ENCODE measurements at regions not wholly inside any gene's neighbourhood (a gene's known extent, or its start where the extent isn't known, plus 50 kb on each side); places are given as distances from the start of the nearest gene placed in this dataset.

DNA sequence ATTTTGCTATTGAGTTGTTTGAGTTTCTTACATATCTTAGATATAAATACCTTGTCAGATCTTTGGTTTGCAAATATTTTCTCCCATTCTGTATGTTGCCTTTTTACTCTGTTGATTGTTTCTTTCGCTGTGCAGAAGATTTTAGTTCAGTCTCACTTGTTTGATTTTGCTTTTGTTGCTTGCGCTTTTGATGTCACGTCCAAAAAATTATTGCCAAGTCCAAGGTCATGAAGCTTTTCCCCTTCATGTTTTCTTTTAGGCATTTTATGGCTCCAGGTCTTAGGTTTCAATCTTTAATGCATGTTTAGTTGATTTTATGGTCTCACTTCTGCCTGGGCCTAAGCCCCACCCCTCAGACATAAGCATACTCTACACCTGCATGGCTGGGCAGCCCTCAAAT, 131.5 kb upstream of the TNC start:
- no peak for DNase-seq
- intact Hi-C loops (cut with DNase I; ENCODE audit: low total_unique reads) = no loop called here
- no peaks in the 10 kb centered on the region for H3K9me3 ChIP-seq
- H3K4me1 ChIP-seq = peaks cover 0 to 5% of the 10 kb centered on the region in 2 donors
- no peaks in the 10 kb centered on the region for H3K36me3 ChIP-seq
- no peak overlapping the region for H3K4me3 ChIP-seq
- TF ChIP-seq, protein P1, sequence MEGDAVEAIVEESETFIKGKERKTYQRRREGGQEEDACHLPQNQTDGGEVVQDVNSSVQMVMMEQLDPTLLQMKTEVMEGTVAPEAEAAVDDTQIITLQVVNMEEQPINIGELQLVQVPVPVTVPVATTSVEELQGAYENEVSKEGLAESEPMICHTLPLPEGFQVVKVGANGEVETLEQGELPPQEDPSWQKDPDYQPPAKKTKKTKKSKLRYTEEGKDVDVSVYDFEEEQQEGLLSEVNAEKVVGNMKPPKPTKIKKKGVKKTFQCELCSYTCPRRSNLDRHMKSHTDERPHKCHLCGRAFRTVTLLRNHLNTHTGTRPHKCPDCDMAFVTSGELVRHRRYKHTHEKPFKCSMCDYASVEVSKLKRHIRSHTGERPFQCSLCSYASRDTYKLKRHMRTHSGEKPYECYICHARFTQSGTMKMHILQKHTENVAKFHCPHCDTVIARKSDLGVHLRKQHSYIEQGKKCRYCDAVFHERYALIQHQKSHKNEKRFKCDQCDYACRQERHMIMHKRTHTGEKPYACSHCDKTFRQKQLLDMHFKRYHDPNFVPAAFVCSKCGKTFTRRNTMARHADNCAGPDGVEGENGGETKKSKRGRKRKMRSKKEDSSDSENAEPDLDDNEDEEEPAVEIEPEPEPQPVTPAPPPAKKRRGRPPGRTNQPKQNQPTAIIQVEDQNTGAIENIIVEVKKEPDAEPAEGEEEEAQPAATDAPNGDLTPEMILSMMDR (IDR thresholded peaks at IDR 0.05) = no peak
- TF ChIP-seq POLR2A (IDR thresholded peaks at IDR 0.05) = no peak
- H3K27ac ChIP-seq = no peak overlapping the region
- no peaks in the 10 kb centered on the region for H3K27me3 ChIP-seq

DNA sequence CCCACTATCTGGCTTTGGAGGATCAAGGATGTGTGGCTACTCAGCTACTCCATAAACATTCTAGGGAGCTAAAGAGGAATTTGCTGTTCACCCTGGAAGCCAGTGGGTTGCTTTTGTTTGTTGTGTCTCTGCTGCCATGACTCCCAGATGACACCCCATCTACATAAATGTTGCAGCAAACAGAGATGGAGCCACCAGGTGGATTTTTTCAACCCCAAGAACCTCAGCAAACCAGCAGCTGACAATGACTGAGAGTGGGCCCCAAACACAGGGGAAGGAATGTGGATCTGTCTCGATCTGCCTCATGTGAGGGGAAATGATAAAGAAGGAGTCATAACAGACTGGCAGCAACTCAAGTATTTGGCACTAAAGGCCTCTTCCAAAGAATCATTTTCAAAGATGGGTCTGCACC, 132.7 kb upstream of the TNC start:
- intact Hi-C loops (cut with DNase I; ENCODE audit: low total_unique reads) = no loop called here
- H3K9me3 ChIP-seq = no peaks in the 10 kb centered on the region
- peaks cover 0 to 5% of the 10 kb centered on the region in 2 donors for H3K4me1 ChIP-seq
- no peak overlapping the region for H3K4me3 ChIP-seq
- no peaks in the 10 kb centered on the region for H3K36me3 ChIP-seq
- no peak for TF ChIP-seq POLR2A (IDR thresholded peaks at IDR 0.05)
- H3K27me3 ChIP-seq = no peaks in the 10 kb centered on the region
- peak overlapping the region; percentile 18 to 61 for H3K27ac ChIP-seq
- peak in 1 of 2 donors; percentile 24 for DNase-seq

DNA sequence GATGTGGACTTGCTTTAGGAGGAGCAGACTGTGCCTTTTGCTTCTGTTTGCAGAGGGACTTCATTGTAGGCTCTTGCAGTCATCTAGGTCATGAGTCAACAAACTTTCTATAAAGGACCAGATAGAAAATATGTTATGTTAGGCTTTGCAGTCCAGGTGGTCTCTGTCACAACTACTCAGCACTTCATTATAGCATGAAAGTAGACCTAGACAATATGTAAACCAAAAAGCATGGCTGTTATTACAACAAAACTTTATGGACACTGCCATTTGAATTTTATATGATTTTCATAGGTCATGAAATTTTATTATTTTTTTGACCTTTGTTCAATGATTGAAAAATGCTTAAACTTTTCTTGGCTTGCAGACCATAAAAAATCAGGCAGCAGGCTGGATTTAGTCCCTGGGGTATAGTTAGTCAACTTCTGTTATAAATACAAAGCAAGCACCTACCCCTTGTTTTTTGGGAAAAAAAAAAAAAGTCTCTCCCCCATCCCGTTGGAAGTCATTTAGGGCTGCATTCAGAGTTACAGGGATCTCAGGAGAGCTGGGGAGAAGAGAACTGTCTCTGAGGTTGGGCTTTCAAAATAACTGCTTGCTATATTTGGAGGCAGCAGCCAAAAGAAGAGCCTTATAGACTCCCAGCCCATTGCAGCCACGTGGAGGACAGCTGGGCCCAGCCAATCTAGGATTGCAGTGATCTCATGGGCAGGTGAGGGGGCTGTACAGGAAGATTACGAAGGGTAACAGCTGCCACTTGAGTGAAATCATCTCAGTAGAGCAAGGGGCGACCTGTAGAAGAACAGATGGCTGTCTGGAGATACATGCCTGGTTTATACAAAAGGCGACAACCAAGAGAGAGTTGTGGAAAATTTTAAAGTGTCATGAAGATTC, 136.6 kb upstream of the TNC start:
- Histone ChIP-seq H3K4me3 (no peak overlapping the region), H3K4me1 (peaks cover 0 to 5% of the 10 kb centered on the region in 2 donors), H3K27me3 (no peaks in the 10 kb centered on the region), H3K27ac (peak overlapping the region in 1 of 2 donors; percentile 20), H3K36me3 (no peaks in the 10 kb centered on the region), H3K9me3 (no peaks in the 10 kb centered on the region)
- DNase-seq = no peak
- no peak for TF ChIP-seq POLR2A (IDR thresholded peaks at IDR 0.05)
- TF ChIP-seq, protein P1 (IDR thresholded peaks at IDR 0.05) = no peak
- intact Hi-C loops (cut with DNase I; ENCODE audit: low total_unique reads) = no loop called here

DNA sequence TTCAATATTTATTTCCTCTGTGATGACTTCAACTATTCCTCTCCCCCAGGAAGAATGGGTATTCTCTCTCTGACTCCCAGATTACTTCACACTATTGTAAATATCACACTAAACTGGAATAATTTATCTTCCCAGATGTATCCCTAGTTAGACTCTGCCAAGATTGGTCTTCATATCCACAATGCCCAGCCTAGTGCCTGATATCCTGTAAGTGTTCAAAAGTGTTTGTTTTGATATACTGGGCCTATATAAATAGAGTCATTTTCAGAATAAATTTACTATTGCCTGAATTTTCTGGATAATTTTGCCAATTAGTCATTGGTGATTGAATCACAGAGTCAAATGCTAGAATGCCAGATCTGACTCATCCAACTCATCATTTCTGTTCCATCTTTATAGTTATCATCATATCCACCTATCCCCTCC, 143.7 kb upstream of the TNC start:
- Histone ChIP-seq H3K9me3 (no peaks in the 10 kb centered on the region), H3K27me3 (no peaks in the 10 kb centered on the region), H3K36me3 (no peaks in the 10 kb centered on the region), H3K4me1 (peaks cover 3 to 7% of the 10 kb centered on the region in 2 donors), H3K27ac (peak overlapping the region; percentile 45 to 85), H3K4me3 (no peak overlapping the region)
- no peak for TF ChIP-seq POLR2A (IDR thresholded peaks at IDR 0.05)
- TF ChIP-seq, protein P1 (IDR thresholded peaks at IDR 0.05) = no peak
- no peak for DNase-seq
- intact Hi-C loops (cut with DNase I; ENCODE audit: low total_unique reads) = no loop called here

DNA sequence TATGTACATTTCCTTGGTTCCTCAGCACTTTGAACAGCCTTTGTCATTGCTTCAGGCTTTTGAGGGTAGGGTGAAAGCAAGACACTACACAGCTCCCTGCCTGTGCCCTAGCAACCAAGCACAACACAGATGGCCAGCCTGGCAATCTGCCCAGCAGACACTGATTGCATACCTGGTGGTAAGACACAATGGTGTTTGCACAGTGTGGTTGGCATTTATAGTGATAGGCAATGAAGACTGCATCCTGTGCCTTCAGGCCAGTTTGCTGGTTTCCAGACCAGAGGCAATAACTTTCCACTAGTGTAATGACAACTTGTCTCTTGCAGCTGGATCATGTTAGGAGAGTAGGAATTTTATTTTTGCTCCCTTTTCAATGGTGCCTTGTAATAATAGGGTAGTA, 144.5 kb upstream of the TNC start:
- peak; percentile 69 to 79 for DNase-seq
- no peaks in the 10 kb centered on the region for H3K9me3 ChIP-seq
- H3K4me3 ChIP-seq = no peak overlapping the region
- intact Hi-C loops (cut with DNase I; ENCODE audit: low total_unique reads) = no loop called here
- H3K27me3 ChIP-seq = no peaks in the 10 kb centered on the region
- TF ChIP-seq, protein P1 (IDR thresholded peaks at IDR 0.05) = no peak
- no peak for TF ChIP-seq POLR2A (IDR thresholded peaks at IDR 0.05)
- H3K27ac ChIP-seq = peak overlapping the region; percentile 45 to 85
- no peaks in the 10 kb centered on the region for H3K36me3 ChIP-seq
- peaks cover 3 to 7% of the 10 kb centered on the region in 2 donors for H3K4me1 ChIP-seq
